ENCODE measurements at regions not wholly inside any gene's neighbourhood (a gene's known extent, or its start where the extent isn't known, plus 50 kb on each side); places are given as distances from the start of the nearest gene placed in this dataset.
"Not testable (repeated sequence)": the region's sequence is repeated elsewhere in the genome, so short reads cannot be mapped to it uniquely, and the experiment has no call there.

DNA sequence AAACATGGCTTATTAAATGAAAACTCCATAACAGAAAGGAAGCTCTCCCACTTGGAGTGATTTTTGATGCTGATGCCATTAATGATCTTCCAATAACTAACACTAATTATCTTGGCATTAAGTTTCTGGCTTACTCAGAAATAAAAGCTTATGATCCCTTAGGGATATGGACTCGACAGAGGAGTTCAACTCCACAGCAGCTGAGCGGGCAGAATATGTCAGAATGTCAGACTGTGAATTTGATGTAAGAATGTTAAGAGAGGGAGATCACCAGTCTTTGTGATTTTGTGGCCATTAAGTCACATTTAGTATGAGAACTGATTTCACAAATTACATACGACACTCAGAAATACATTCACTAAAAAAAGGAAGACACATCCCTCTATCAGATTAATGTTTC is 2244.0 kb downstream of the ARAP2 start:
- Histone ChIP-seq H3K4me3 (ENCODE audit: low read length) (no peak overlapping the region), H3K9ac (ENCODE audit: low read length) (no peak overlapping the region), H3K4me1 (ENCODE audit: control insufficient read depth, insufficient read depth, low read length) (peaks cover 3% of the 10 kb centered on the region), H3K9me3 (ENCODE audit: control insufficient read depth, low read length) (no peaks in the 10 kb centered on the region), H3K27me3 (replicated peaks; ENCODE audit: control insufficient read depth, insufficient read depth, low read length) (no peaks in the 10 kb centered on the region), H3K36me3 (ENCODE audit: control insufficient read depth, insufficient read depth, low read length, severe bottlenecking) (no peaks in the 10 kb centered on the region)
- no peak for DNase-seq (ENCODE audit: low read depth)

DNA sequence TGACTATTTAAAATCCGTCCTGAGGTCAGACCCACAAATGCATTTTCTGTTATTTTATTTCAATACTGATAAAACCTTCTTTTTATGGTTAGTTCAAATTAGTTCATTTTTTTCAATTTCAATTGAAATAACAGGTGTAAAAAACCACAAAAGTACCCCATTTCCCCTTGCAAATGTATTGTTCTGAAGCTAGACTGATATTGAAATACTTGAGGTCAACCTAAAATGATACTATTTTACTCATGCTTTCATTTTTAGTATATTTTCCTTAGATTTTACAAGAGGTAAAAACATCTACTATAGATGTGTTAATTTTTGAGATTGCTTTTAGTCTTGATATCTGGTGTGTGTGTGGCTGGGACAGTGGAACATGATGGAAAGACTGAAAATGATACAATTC is 2237.8 kb downstream of the ARAP2 start:
- H3K9me3 ChIP-seq (ENCODE audit: control insufficient read depth, low read length); DNase-seq (ENCODE audit: low read depth); H3K4me3 ChIP-seq (ENCODE audit: low read length); H3K4me1 ChIP-seq (ENCODE audit: control insufficient read depth, insufficient read depth, low read length); H3K9ac ChIP-seq (ENCODE audit: low read length); H3K27me3 ChIP-seq (replicated peaks; ENCODE audit: control insufficient read depth, insufficient read depth, low read length); H3K36me3 ChIP-seq (ENCODE audit: control insufficient read depth, insufficient read depth, low read length, severe bottlenecking): not testable (repeated sequence)

DNA sequence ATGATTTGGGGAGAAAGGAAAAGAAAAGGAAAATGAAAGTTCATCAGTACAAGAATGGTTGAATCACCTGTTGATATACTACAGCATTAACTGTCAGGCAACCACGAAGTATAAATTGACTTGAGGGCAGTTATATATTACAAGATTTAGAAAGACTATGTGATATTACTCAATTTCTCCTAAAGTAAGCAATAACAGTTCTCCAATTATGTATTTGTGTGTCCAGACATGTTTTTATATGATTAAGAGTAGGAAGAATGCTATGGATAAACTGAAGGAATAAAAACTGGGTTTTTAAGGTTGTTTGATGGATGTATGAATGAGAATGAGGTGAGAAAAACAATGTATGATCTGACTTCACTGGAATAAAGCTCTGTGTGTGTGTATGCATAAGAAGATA is 2234.4 kb downstream of the ARAP2 start:
- Histone ChIP-seq H3K36me3 (ENCODE audit: control insufficient read depth, insufficient read depth, low read length, severe bottlenecking) (no peaks in the 10 kb centered on the region), H3K9ac (ENCODE audit: low read length) (no peak overlapping the region), H3K4me1 (ENCODE audit: control insufficient read depth, insufficient read depth, low read length) (peaks cover 5% of the 10 kb centered on the region), H3K27me3 (replicated peaks; ENCODE audit: control insufficient read depth, insufficient read depth, low read length) (no peaks in the 10 kb centered on the region), H3K4me3 (ENCODE audit: low read length) (no peak overlapping the region), H3K9me3 (ENCODE audit: control insufficient read depth, low read length) (no peaks in the 10 kb centered on the region)
- DNase-seq (ENCODE audit: low read depth) = no peak

DNA sequence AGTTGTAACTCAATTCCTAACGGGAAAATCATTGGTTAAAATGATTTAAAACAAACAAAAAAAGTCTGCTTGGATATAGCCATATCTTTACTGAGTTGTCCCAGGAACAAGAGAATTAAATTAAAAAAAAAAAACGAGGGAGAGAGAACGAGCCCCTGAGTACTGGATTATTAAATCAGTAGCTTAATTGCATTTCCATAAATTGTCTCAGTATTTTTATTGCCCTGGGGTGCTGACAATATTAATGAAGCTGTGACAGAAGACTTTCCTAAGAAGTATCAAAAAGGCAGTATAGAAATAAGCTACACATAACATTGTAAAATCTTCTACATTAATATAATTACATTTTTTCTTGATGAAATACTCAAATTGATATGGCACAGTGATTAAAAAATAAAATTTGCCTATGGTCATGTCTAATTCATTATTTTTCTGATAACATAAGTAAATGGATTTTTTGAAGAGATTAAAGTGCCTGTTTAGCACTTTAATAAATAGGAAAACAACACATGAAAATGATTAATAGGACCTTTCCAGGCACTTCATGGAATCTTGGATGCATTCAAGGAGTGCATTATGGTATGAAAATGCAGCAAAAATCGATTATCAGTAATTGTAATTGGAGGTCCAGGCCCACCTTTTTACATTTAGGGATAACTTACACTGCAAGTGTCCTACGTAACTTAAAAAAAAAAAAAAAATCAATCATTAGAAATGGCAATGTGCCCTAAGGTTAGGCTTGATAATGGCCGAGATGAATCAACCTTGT is 2233.4 kb downstream of the ARAP2 start:
- no peaks in the 10 kb centered on the region for H3K36me3 ChIP-seq (ENCODE audit: control insufficient read depth, insufficient read depth, low read length, severe bottlenecking)
- H3K4me1 ChIP-seq (ENCODE audit: control insufficient read depth, insufficient read depth, low read length) = no peaks in the 10 kb centered on the region
- H3K9ac ChIP-seq (ENCODE audit: low read length) = no peak overlapping the region
- no peak for DNase-seq (ENCODE audit: low read depth)
- H3K27me3 ChIP-seq (replicated peaks; ENCODE audit: control insufficient read depth, insufficient read depth, low read length) = no peaks in the 10 kb centered on the region
- no peak overlapping the region for H3K4me3 ChIP-seq (ENCODE audit: low read length)
- no peaks in the 10 kb centered on the region for H3K9me3 ChIP-seq (ENCODE audit: control insufficient read depth, low read length)

DNA sequence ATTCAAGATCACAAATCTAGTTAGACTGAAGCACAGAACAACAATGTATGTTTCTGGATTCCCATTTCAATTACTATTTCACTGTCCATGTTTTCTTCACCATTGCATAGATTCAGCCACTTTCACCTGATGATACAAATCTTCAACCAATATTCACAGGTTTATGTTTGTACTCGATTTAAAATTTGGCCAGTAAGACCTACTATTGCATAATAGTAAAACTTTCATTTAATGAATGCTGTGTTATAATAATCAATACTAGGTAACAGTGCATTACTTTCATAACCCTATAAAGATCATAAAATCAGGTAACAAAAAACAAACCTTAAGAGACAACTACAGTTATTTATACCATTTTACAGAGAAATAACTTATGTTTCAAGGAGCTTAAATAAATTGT is 2209.1 kb downstream of the ARAP2 start:
- Histone ChIP-seq H3K4me1 (ENCODE audit: control insufficient read depth, insufficient read depth, low read length) (no peaks in the 10 kb centered on the region), H3K9ac (ENCODE audit: low read length) (no peak overlapping the region), H3K27me3 (replicated peaks; ENCODE audit: control insufficient read depth, insufficient read depth, low read length) (no peaks in the 10 kb centered on the region), H3K36me3 (ENCODE audit: control insufficient read depth, insufficient read depth, low read length, severe bottlenecking) (no peaks in the 10 kb centered on the region), H3K4me3 (ENCODE audit: low read length) (no peak overlapping the region), H3K9me3 (ENCODE audit: control insufficient read depth, low read length) (no peaks in the 10 kb centered on the region)
- DNase-seq (ENCODE audit: low read depth) = no peak

DNA sequence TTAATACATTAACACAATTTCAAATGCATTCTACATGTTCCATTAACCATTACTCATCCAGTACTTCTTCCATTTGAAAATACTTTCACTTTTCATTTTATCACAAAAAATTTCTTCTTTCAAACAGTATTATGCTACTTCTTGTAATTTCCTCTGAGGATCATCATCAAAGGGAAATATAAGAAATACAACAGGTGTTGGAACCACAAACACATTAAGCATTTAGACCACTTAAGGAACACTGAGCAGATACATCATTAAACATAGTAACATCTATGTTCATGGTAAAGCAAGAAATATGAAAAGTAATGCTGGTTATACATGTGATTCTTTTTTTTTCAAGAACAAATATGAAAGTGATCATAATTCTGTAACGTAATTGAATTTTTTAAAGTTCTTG is 2207.0 kb downstream of the ARAP2 start:
- Histone ChIP-seq H3K4me1 (ENCODE audit: control insufficient read depth, insufficient read depth, low read length) (no peaks in the 10 kb centered on the region), H3K36me3 (ENCODE audit: control insufficient read depth, insufficient read depth, low read length, severe bottlenecking) (no peaks in the 10 kb centered on the region), H3K27me3 (replicated peaks; ENCODE audit: control insufficient read depth, insufficient read depth, low read length) (no peaks in the 10 kb centered on the region), H3K4me3 (ENCODE audit: low read length) (no peak overlapping the region), H3K9me3 (ENCODE audit: control insufficient read depth, low read length) (no peaks in the 10 kb centered on the region), H3K9ac (ENCODE audit: low read length) (no peak overlapping the region)
- DNase-seq (ENCODE audit: low read depth) = no peak

DNA sequence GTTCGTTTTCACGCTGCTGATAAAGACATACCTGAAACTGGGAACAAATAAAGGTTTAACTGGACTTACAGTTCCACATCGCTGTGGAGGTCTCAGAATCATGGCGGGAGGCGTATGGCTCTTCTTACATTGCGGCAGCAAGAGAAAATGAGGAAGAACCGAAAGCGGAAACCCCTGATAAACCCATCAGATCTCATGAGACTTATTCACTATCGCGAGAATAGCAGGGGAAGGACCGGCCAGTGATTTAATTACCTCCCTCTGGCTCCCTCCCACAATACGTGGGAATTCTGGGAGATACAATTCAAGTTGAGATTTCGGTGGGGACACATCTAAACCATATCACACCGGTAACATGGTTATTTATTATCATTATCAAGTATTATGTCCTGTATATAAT is 2204.5 kb downstream of the ARAP2 start:
- no peaks in the 10 kb centered on the region for H3K27me3 ChIP-seq (replicated peaks; ENCODE audit: control insufficient read depth, insufficient read depth, low read length)
- DNase-seq (ENCODE audit: low read depth) = no peak
- no peaks in the 10 kb centered on the region for H3K9me3 ChIP-seq (ENCODE audit: control insufficient read depth, low read length)
- H3K4me1 ChIP-seq (ENCODE audit: control insufficient read depth, insufficient read depth, low read length) = no peaks in the 10 kb centered on the region
- H3K4me3 ChIP-seq (ENCODE audit: low read length) = no peak overlapping the region
- no peak overlapping the region for H3K9ac ChIP-seq (ENCODE audit: low read length)
- H3K36me3 ChIP-seq (ENCODE audit: control insufficient read depth, insufficient read depth, low read length, severe bottlenecking) = no peaks in the 10 kb centered on the region

DNA sequence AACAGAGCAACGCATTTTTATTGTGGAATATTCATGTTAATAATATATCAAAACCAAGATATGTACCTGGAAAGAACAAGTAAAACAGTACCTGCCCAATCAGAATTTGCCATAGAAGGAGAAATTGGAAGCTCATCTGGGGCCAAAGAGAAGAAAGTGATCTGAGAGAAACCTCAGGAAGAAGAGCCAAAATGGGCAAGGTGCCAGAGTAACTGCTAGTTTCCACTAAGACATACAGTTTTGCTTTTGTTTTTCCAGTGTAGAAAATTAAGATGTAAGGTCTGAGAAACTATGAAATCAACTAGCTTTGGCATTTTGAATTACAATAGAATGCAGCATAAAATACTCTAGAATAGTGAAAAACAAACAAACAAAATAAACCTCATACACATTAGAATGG is 2201.2 kb downstream of the ARAP2 start:
- Histone ChIP-seq H3K36me3 (ENCODE audit: control insufficient read depth, insufficient read depth, low read length, severe bottlenecking) (no peaks in the 10 kb centered on the region), H3K4me1 (ENCODE audit: control insufficient read depth, insufficient read depth, low read length) (peaks cover 7% of the 10 kb centered on the region), H3K27me3 (replicated peaks; ENCODE audit: control insufficient read depth, insufficient read depth, low read length) (no peaks in the 10 kb centered on the region), H3K9me3 (ENCODE audit: control insufficient read depth, low read length) (no peaks in the 10 kb centered on the region), H3K9ac (ENCODE audit: low read length) (no peak overlapping the region), H3K4me3 (ENCODE audit: low read length) (no peak overlapping the region)
- DNase-seq (ENCODE audit: low read depth) = peak; percentile 30

DNA sequence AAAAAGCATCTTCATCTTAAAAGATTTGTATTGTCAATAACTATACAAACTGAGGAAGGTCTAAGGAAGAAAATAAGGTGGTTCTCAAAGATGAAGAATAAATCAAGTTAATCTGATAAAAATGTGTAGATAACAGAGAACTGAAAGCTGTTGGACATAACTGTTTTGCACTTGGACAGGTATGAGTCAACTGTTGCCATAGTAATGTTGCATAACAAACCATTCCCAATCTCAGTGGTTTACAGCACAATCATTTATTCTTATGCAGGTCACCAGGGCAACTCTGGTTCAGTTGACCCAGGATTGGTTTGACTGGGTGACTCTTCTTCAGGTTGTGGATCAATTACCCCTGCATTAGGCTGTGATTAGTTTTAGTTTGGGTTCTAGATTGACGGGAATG is 2197.7 kb downstream of the ARAP2 start:
- no peak overlapping the region for H3K4me3 ChIP-seq (ENCODE audit: low read length)

DNA sequence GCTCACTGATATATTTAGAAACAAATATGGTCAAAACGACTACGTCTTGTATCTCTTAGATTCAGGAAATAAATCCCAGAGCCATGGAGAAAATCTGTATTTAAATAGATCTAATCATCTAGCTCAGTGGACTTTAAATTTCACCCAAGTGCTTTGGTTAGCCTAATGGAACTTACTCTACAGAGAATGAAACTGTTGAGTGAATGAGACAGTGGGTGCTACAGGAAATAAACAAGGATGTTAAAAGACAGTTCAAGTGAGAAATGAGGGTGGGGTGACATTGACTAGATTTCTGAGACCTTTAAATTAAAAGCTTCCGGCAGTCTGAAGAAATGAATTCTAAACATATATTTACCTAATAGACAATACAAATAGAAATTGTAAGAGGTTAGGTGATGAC is 2197.0 kb downstream of the ARAP2 start:
- no peaks in the 10 kb centered on the region for H3K27me3 ChIP-seq (replicated peaks; ENCODE audit: control insufficient read depth, insufficient read depth, low read length)

More for the DNA sequence above, 2197.7 kb downstream of the ARAP2 start:
- DNase-seq (ENCODE audit: low read depth) = peak; percentile 32
- Histone ChIP-seq H3K4me1 (ENCODE audit: control insufficient read depth, insufficient read depth, low read length) (peaks cover 7% of the 10 kb centered on the region), H3K36me3 (ENCODE audit: control insufficient read depth, insufficient read depth, low read length, severe bottlenecking) (no peaks in the 10 kb centered on the region), H3K27me3 (replicated peaks; ENCODE audit: control insufficient read depth, insufficient read depth, low read length) (no peaks in the 10 kb centered on the region), H3K9ac (ENCODE audit: low read length) (no peak overlapping the region), H3K9me3 (ENCODE audit: control insufficient read depth, low read length) (no peaks in the 10 kb centered on the region)

DNA sequence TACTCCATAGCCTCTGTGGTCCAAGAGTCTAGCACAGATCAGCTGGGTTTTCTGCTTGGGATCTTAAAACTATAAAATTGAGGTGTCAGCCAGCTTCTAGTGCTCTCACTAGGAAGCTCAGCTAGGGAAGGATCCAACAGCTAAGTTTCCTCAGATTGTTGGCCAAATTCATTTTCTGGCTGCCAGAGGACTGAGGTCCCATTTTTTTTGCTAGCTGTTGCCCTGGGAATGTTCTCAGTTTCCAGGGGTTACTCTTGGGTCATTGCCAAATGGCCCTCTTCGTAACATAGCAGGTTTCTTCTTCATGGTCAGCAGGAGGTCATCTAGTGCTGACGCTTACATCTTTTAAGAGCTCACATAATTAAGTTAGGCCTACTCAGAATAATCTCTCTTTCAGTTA is 2178.2 kb downstream of the ARAP2 start:
- H3K9ac ChIP-seq (ENCODE audit: low read length) = no peak overlapping the region
- no peak overlapping the region for H3K4me3 ChIP-seq (ENCODE audit: low read length)
- no peak for DNase-seq (ENCODE audit: low read depth)
- no peaks in the 10 kb centered on the region for H3K36me3 ChIP-seq (ENCODE audit: control insufficient read depth, insufficient read depth, low read length, severe bottlenecking)
- no peaks in the 10 kb centered on the region for H3K4me1 ChIP-seq (ENCODE audit: control insufficient read depth, insufficient read depth, low read length)
- H3K9me3 ChIP-seq (ENCODE audit: control insufficient read depth, low read length) = no peaks in the 10 kb centered on the region
- no peaks in the 10 kb centered on the region for H3K27me3 ChIP-seq (replicated peaks; ENCODE audit: control insufficient read depth, insufficient read depth, low read length)

More for the DNA sequence above, 2197.0 kb downstream of the ARAP2 start:
- no peaks in the 10 kb centered on the region for H3K9me3 ChIP-seq (ENCODE audit: control insufficient read depth, low read length)
- H3K4me1 ChIP-seq (ENCODE audit: control insufficient read depth, insufficient read depth, low read length) = peaks cover 7% of the 10 kb centered on the region
- H3K9ac ChIP-seq (ENCODE audit: low read length) = no peak overlapping the region
- no peak for DNase-seq (ENCODE audit: low read depth)
- H3K36me3 ChIP-seq (ENCODE audit: control insufficient read depth, insufficient read depth, low read length, severe bottlenecking) = no peaks in the 10 kb centered on the region
- H3K4me3 ChIP-seq (ENCODE audit: low read length) = no peak overlapping the region

DNA sequence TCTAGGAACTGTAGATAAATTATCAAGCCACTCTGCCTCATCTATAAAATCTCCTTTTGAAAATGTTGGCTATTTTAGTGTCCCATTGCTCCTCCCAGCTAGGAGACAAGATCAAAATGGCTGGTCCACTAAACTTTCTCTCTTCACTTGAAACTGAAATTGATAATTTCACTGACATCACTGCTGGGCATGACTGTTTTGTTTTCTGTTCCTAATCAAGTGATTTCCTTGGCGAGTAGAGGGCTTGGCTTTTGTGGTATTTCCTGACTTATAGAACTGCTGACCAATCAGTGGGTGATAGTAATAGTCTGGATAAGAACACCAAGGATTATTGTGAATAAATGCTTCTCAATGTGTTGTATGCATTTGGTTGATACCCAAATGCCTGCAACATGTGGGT is 2152.9 kb downstream of the ARAP2 start:
- H3K36me3 ChIP-seq (ENCODE audit: control insufficient read depth, insufficient read depth, low read length, severe bottlenecking) = no peaks in the 10 kb centered on the region
- H3K9ac ChIP-seq (ENCODE audit: low read length) = no peak overlapping the region
- no peaks in the 10 kb centered on the region for H3K9me3 ChIP-seq (ENCODE audit: control insufficient read depth, low read length)
- H3K4me3 ChIP-seq (ENCODE audit: low read length) = no peak overlapping the region
- DNase-seq (ENCODE audit: low read depth) = no peak
- no peaks in the 10 kb centered on the region for H3K27me3 ChIP-seq (replicated peaks; ENCODE audit: control insufficient read depth, insufficient read depth, low read length)
- H3K4me1 ChIP-seq (ENCODE audit: control insufficient read depth, insufficient read depth, low read length) = no peaks in the 10 kb centered on the region

All from adipocyte (in vitro differentiated cells).